RWPE1 (cell line): ENCODE measurements at regions not wholly inside any gene's neighbourhood (a gene's known extent, or its start where the extent isn't known, plus 50 kb on each side); places are given as distances from the start of the nearest gene placed in this dataset.

ENCODE experiments used
- CTCF ChIA-PET: fragments of 350-600 bp; sonication (Branson Sonifier 250); formaldehyde crosslinking; extraction: SDS; loops from one replicate; lab custom pipeline; 2021; lab: Yijun Ruan, JAX
- POLR2A ChIA-PET: fragments of 400-600 bp; formaldehyde crosslinking; extraction: SDS; loops from one replicate; lab custom pipeline; 2020; ENCODE audit warnings: antibody characterized with exemption; ENCODE audit not compliant: low non-redundant PET; lab: Yijun Ruan, JAX
- DNase-seq: peaks from one replicate; pipeline ENCODE4 v3.0.0; 2012; ENCODE audit warnings: low spot score
- H3K27ac ChIP-seq: fragments of 450-650 bp; 2 replicates; pipeline ENCODE4 v1.5.1; 2017
- CTCF ChIP-seq: fragments of 450-650 bp; conservative IDR thresholded peaks from 2 replicates; pipeline ENCODE4 v1.5.1; 2017; ENCODE audit warnings: low read depth, mild to moderate bottlenecking

DNA sequence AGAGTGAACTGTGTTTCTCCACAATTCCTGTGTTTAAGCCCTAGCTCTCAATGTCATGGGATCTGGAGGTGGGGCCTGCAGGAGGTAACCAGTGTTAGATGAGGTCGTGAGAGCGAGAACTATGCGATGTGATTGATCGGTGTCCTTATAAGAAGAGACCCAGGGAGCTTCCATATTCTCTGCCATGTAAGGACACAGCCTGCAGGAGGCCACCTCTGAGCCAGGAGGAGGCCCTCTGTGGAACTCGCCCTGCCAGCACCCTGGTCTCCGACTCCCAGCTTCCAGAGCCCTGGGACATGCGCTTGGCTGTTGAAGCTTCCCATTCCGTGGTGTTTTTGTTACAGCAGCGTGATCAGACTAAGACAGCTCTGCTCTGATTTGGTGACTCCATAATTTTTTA, 255.4 kb downstream of the IRX2 start:
- POLR2A ChIA-PET, result no interaction called here
- no peak for TF ChIP-seq CTCF
- H3K27ac ChIP-seq, result no peak overlapping the region
- no peak for DNase-seq
- CTCF ChIA-PET, result interaction anchor here (0.6 kb wide), 1 partner anchor 149 kb away, joined by 4 read pairs; no protein-coding TSS in a partner anchor

GRCh38 chr5:2493356-2493755, 258.1 kb downstream of the IRX2 start:
- POLR2A ChIA-PET, result no interaction called here
- no peak overlapping the region for H3K27ac ChIP-seq
- no peak for TF ChIP-seq CTCF
- no peak for DNase-seq
- CTCF ChIA-PET, result no interaction called here

DNA sequence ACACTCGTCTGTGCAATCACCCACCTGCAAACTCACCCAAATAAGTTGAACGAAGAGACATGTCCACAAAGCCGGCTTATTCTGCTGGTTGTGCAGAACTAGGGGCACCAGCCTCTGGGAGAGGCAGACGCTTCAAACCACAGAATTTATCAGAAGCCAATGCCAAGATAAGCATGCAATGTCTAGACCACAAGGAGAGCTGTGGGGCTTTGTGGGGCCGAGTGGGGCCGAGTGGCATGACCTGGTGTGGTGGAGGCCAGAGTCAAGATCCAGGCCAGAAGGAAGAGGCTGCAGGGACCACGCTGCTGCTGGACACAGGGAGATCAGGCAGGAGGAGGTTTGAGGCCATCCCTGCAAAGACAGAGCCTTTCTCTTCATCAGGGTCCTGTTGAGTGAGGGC, 259.0 kb downstream of the IRX2 start:
- POLR2A ChIA-PET, result no interaction called here
- DNase-seq, result no peak
- H3K27ac ChIP-seq, result no peak overlapping the region
- CTCF ChIA-PET, result no interaction called here
- no peak for TF ChIP-seq CTCF

DNA sequence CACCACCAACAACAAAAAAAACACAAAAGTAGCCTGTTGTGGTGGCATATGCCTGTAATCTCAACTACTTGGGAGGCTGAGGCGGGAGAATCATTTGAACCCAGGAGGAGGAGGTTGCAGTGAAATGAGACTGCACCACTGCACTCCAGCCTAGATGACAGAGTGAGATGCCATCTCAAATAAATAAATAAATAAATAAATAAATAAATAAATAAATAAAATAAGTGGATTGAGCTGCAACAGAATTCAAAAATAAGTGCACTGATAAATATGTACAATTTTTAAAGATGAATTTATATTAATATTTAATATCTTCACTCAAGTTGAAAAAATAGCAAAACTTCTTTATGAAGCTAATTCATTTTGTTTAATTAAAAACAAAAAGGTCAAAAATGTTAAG, 259.6 kb downstream of the IRX2 start:
- no peak for TF ChIP-seq CTCF
- no peak overlapping the region for H3K27ac ChIP-seq
- CTCF ChIA-PET, result no interaction called here
- no peak for DNase-seq
- POLR2A ChIA-PET, result no interaction called here

GRCh38 chr5:2489306-2489705, 262.2 kb downstream of the IRX2 start:
- ChIA-PET POLR2A (no interaction called here), CTCF (no interaction called here)
- TF ChIP-seq CTCF, result no peak
- H3K27ac ChIP-seq, result no peak overlapping the region
- DNase-seq, result no peak

DNA sequence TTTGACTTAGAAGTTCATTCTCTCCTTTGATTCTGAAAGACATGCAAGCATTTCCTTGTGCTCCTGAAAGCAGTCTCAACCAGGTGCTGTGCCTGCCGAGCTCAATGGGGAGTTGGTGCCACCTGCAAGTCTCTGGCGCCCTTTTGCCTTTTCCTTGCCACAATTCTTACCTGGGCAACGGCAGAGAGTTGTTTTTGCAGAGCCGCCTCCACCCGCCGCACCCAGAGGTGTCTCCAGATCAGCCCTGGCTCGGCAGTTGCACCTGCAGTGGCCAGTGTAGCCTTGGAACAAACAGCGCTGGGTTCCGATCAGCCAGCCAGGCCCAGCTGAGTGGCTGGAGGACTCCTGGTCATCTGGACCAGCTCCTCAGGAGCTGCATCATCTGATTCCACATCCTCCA, 262.9 kb downstream of the IRX2 start:
- DNase-seq, result no peak
- POLR2A ChIA-PET, result no interaction called here
- CTCF ChIA-PET, result interaction anchor here (0.6 kb wide), 1 partner anchor 9 kb away, joined by 6 read pairs; no protein-coding TSS in a partner anchor
- no peak overlapping the region for H3K27ac ChIP-seq
- no peak for TF ChIP-seq CTCF
